ENCODE measurements at regions not wholly inside any gene's neighbourhood (a gene's known extent, or its start where the extent isn't known, plus 50 kb on each side); places are given as distances from the start of the nearest gene placed in this dataset.

- peak; percentile 53 for DNase-seq
These were observed 127.9 kb upstream of the STT3B start for GRCh38 chr3:31404871-31405270.

- peak; percentile 17 for DNase-seq
These were observed 127.2 kb upstream of the STT3B start for GRCh38 chr3:31405515-31405914.

- DNase-seq, result no peak
These were observed 125.8 kb upstream of the STT3B start for GRCh38 chr3:31406896-31407295.

- peak; percentile 34 for DNase-seq
These were observed 125.1 kb upstream of the STT3B start for GRCh38 chr3:31407665-31408064.

- no peak for DNase-seq
These were observed 124.0 kb upstream of the STT3B start for GRCh38 chr3:31408720-31409119.

- no peak for DNase-seq
These were observed 123.3 kb upstream of the STT3B start for GRCh38 chr3:31409389-31409788.

- no peak for DNase-seq
These were observed 122.9 kb upstream of the STT3B start for GRCh38 chr3:31409866-31410265.

GRCh38 chr3:31410411-31410810, 122.3 kb upstream of the STT3B start:
- DNase-seq, result no peak

- DNase-seq, result peak; percentile 33
These were observed 119.9 kb upstream of the STT3B start for GRCh38 chr3:31412832-31413231.

GRCh38 chr3:31413515-31413914, 119.2 kb upstream of the STT3B start:
- no peak for DNase-seq

- DNase-seq, result no peak
These were observed 115.7 kb upstream of the STT3B start for GRCh38 chr3:31416980-31417379.

GRCh38 chr3:31417486-31417885, 115.2 kb upstream of the STT3B start:
- no peak for DNase-seq

GRCh38 chr3:31420311-31420710, 112.4 kb upstream of the STT3B start:
- DNase-seq, result no peak

- DNase-seq, result no peak
These were observed 111.2 kb upstream of the STT3B start for GRCh38 chr3:31421314-31422048.

GRCh38 chr3:31422237-31422636, 110.5 kb upstream of the STT3B start:
- no peak for DNase-seq

GRCh38 chr3:31423482-31423881, 109.2 kb upstream of the STT3B start:
- no peak for DNase-seq

GRCh38 chr3:31425401-31425800, 107.3 kb upstream of the STT3B start:
- no peak for DNase-seq

- DNase-seq, result no peak
These were observed 105.1 kb upstream of the STT3B start for GRCh38 chr3:31427623-31428022.

GRCh38 chr3:31431321-31431720, 101.4 kb upstream of the STT3B start:
- DNase-seq, result no peak

- DNase-seq, result no peak
These were observed 99.6 kb upstream of the STT3B start for GRCh38 chr3:31432897-31433678.

GRCh38 chr3:31433679-31433992, 99.1 kb upstream of the STT3B start:
- DNase-seq, result no peak

GRCh38 chr3:31434819-31435218, 97.9 kb upstream of the STT3B start:
- DNase-seq, result no peak

- no peak for DNase-seq
These were observed 95.9 kb upstream of the STT3B start for GRCh38 chr3:31436830-31437229.

GRCh38 chr3:31438742-31439141, 94.0 kb upstream of the STT3B start:
- DNase-seq, result no peak

All from fibroblast of skin of right biceps (primary cell).